Thymus (tissue), 11 donors: ENCODE measurements at regions not wholly inside any gene's neighbourhood (a gene's known extent, or its start where the extent isn't known, plus 50 kb on each side); places are given as distances from the start of the nearest gene placed in this dataset.

Experiments used
- DNase-seq, 9 donors: peaks; one replicate each; pipeline ENCODE4 v3.0.0-alpha.2; 2013; ENCODE audit warnings: low spot score in 9 of 9, low read depth in 6 of 9, missing footprints in 1 of 9
- H3K27ac ChIP-seq, 2 donors: one replicate each; pipeline ENCODE4 v1.5.1; 2013; ENCODE audit warnings: control low read depth in 1 of 2, low read depth in 1 of 2, low read length in 1 of 2, mild to moderate bottlenecking in 1 of 2, moderate library complexity in 1 of 2
- H3K27me3 ChIP-seq, 2 donors: one replicate each; pipeline ENCODE4 v1.5.1; 2013; ENCODE audit warnings: low read length in 1 of 2; ENCODE audit not compliant: control insufficient read depth in 2 of 2, insufficient read depth in 1 of 2
- H3K36me3 ChIP-seq, 2 donors: one replicate each; pipeline ENCODE4 v1.5.1; 2013; ENCODE audit warnings: low read length in 1 of 2, mild to moderate bottlenecking in 1 of 2, moderate library complexity in 1 of 2; ENCODE audit not compliant: control insufficient read depth in 2 of 2, insufficient read depth in 2 of 2
- H3K4me1 ChIP-seq, 2 donors: one replicate each; pipeline ENCODE4 v1.5.1; 2013; ENCODE audit warnings: low read length in 2 of 2; ENCODE audit not compliant: control insufficient read depth in 2 of 2, insufficient read depth in 2 of 2
- H3K4me3 ChIP-seq, 2 donors: one replicate each; pipeline ENCODE4 v1.5.1; 2013; ENCODE audit warnings: low read length in 2 of 2, control low read depth in 1 of 2, mild to moderate bottlenecking in 1 of 2
- H3K9me3 ChIP-seq, 2 donors: one replicate each; pipeline ENCODE4 v1.5.1; 2013; ENCODE audit warnings: low read length in 1 of 2, mild to moderate bottlenecking in 1 of 2; ENCODE audit not compliant: control insufficient read depth in 2 of 2, insufficient read depth in 1 of 2
- WGBS: extraction: QIAGEN DNeasy Blood & Tissue Kit; methylation state at CpG from one replicate; pipeline ENCODE4 v1.1.7; 2013; 5-methylcytosine and 5-hydroxymethylcytosine counted together
- donor health status: healthy.

DNA sequence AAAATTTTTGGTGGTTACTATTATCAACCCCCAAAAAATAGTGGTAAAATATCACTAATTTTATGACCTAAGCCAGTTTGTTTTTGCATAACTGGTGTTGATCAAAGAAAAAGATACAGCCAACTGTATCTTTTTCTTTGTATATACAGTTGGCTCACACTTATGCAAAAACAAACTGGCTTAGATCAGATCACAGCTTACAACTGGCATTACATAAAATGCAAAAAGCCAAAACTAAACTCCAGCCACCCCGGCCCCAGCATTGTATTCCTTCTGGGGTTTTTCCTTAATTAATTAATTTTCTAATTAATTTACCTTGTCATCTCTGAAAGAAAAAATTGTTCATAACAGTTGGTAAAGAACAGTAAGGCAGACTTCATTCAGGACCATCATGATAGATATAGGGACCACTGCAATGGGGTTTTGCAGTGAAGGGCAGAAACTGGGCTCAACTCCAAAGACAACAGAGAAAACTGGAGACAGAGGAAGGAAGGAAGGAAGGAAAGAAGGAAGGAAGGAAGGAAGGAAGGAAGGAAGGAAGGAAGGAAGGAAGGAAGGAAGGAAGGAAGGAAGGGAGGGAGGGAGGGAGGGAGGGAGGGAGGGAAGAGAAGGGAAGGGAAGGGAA, 202.1 kb downstream of the HNRNPD start:
- H3K9me3 ChIP-seq = peaks cover 0 to 7% of the 10 kb centered on the region in 2 donors
- no peaks in the 10 kb centered on the region for H3K36me3 ChIP-seq
- H3K27ac ChIP-seq = no peak overlapping the region
- no peaks in the 10 kb centered on the region for H3K27me3 ChIP-seq
- no peak for DNase-seq
- WGBS = 96% methylated on average over 1 of the region's 1 CpG
- no peak overlapping the region for H3K4me3 ChIP-seq
- H3K4me1 ChIP-seq = no peaks in the 10 kb centered on the region

DNA sequence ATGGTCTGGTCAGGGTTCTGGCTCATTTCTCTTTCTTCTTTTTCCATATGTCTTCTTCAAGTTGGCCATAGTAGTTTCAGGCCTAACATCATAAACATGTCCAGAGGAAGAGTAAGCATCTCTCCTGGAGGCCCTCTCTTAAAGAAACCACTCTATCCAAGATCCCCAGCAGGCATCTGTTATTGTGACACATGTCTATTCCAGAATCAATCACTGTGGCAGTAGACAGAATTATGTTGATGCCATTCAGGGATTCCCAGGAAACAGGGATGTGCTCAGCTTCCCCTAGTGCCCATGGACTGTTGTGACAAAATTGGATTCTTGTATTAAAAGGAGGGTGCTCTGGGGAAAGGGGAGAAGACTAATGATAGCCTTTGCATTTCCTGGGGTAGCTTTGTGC, 224.0 kb downstream of the HNRNPD start:
- Histone ChIP-seq H3K4me1 (no peaks in the 10 kb centered on the region), H3K36me3 (no peaks in the 10 kb centered on the region), H3K27me3 (no peaks in the 10 kb centered on the region), H3K9me3 (no peaks in the 10 kb centered on the region), H3K27ac (no peak overlapping the region), H3K4me3 (no peak overlapping the region)
- no peak for DNase-seq

DNA sequence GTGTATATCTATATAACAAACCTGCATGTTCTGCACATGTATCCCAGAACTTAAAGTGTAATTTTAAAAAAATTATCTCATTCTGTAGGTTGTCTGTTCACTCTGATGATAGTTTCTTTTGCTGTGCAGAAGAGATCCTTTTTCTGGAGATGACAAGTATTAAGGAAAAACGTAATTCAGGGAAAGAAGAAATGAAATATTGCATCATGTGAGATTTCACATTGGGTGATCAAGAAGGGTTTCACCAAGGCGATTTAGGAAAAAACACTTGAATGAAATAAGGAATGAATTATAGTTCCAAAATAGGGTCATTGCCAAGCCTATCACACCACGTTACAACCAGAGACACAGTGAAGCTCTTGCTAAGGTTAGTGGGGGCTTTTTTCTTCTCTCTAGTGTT, 227.9 kb downstream of the HNRNPD start:
- WGBS = 91% methylated on average over 3 of the region's 3 CpGs
- Histone ChIP-seq H3K4me3 (no peak overlapping the region), H3K9me3 (no peaks in the 10 kb centered on the region), H3K27me3 (no peaks in the 10 kb centered on the region), H3K4me1 (no peaks in the 10 kb centered on the region), H3K36me3 (no peaks in the 10 kb centered on the region), H3K27ac (no peak overlapping the region)
- no peak for DNase-seq

GRCh38 chr4:82140422-82140821, 233.4 kb downstream of the HNRNPD start:
- Histone ChIP-seq H3K4me3 (no peak overlapping the region), H3K36me3 (no peaks in the 10 kb centered on the region), H3K27me3 (no peaks in the 10 kb centered on the region), H3K27ac (no peak overlapping the region), H3K9me3 (no peaks in the 10 kb centered on the region), H3K4me1 (no peaks in the 10 kb centered on the region)
- 91% methylated on average over 1 of the region's 2 CpGs for WGBS
- no peak for DNase-seq

DNA sequence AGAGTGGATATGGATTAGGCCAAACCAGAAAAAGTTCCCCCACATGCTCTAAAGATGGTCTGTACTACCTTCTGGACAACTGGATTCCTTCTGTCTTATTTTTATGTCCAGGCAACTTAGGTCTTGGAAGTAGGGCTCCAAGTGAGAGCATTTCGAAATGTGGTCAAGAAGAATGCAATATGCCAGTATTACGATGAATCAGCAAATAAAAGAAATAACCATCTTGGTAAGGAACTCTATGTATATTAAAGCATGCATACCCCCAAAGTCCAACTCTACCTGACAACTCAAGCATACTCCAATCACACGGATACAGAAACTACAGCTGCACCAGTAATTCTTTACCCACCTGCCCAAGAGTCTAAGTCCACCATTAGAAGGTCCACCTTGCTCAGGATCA, 234.5 kb downstream of the HNRNPD start:
- no peak overlapping the region for H3K4me3 ChIP-seq
- no peaks in the 10 kb centered on the region for H3K27me3 ChIP-seq
- no peaks in the 10 kb centered on the region for H3K9me3 ChIP-seq
- WGBS = 96% methylated on average over 3 of the region's 3 CpGs
- H3K4me1 ChIP-seq = no peaks in the 10 kb centered on the region
- no peak for DNase-seq
- no peak overlapping the region for H3K27ac ChIP-seq
- no peaks in the 10 kb centered on the region for H3K36me3 ChIP-seq

DNA sequence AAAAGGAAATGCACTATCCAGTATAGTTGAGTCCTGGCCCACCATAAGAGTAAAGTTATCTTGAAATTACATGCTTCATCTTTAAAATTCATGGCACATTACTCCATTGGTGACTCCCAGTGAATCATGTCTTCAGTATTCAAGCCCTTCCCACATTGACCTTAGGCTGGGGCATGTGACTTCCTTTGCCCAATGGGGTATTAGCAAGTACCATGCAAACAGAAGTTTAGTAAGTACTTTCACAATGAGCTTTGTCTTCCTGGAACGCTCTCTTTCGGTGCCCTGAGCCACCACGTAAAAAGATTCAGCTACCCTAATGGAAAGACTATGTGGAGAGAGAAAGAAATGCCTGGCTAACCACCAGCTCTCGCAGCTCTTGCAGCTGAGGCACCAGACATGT, 235.4 kb downstream of the HNRNPD start:
- Histone ChIP-seq H3K27me3 (no peaks in the 10 kb centered on the region), H3K4me1 (no peaks in the 10 kb centered on the region), H3K4me3 (no peak overlapping the region), H3K27ac (no peak overlapping the region), H3K9me3 (no peaks in the 10 kb centered on the region), H3K36me3 (no peaks in the 10 kb centered on the region)
- 73% methylated on average over 4 of the region's 4 CpGs for WGBS
- no peak for DNase-seq

DNA sequence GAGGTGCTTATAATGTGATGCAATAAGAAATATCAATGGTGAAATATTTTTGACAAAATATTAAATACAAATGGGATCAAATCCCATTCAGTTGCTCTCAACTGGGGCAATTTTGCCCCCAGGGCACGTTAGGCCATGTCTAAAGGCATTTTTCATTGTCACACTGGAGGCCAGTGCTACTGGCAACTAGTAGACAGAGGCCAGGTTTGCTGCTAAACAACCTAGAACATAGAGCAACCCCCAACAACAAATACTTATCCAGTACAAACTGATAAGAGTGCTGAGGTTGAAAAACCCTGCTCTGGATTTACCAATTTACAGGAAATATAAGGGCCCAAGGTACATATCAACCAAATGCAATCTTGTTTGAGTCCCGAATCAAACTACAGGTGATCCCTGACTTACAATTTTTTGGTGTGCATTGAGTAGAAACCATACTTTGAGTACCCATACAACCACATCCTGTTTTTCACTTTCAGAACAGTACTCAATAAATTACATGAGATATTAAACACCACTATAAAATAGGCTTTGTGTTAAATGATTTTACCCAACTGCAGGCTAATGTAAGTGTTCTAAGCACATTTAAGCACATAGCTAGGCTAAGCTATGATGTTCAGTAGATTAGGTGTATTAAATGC, 237.5 kb downstream of the HNRNPD start:
- 60% methylated on average over 2 of the region's 2 CpGs for WGBS
- no peaks in the 10 kb centered on the region for H3K36me3 ChIP-seq
- no peaks in the 10 kb centered on the region for H3K4me1 ChIP-seq
- H3K9me3 ChIP-seq = no peaks in the 10 kb centered on the region
- peak in 1 of 9 donors; percentile 7 for DNase-seq
- H3K4me3 ChIP-seq = no peak overlapping the region
- H3K27me3 ChIP-seq = no peaks in the 10 kb centered on the region
- H3K27ac ChIP-seq = no peak overlapping the region

DNA sequence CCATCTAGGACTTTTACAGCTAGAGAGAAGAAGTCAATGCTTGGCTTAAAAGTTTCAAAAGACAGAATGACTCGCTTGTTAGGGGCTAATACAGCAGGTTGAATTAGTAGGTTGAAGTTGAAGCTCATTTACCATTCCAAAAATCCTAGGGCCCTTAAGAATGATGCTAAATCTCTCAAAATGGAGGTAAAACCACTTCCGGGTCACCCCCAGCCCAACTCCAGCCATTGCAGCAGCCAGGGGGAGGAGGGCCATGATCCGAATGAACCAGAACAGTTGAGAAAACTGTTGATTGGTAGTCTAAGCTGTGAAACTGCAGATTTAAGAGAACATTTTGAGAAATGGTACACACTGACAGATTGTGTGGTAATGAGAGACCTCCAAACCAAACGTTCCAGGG, 245.4 kb downstream of the HNRNPD start:
- no peaks in the 10 kb centered on the region for H3K36me3 ChIP-seq
- no peaks in the 10 kb centered on the region for H3K9me3 ChIP-seq
- no peak overlapping the region for H3K4me3 ChIP-seq
- H3K4me1 ChIP-seq = no peaks in the 10 kb centered on the region
- WGBS = 98% methylated on average over 4 of the region's 4 CpGs
- DNase-seq = no peak
- H3K27ac ChIP-seq = no peak overlapping the region
- no peaks in the 10 kb centered on the region for H3K27me3 ChIP-seq

GRCh38 chr4:82126512-82127040, 247.2 kb downstream of the HNRNPD start:
- no peak overlapping the region for H3K27ac ChIP-seq
- H3K4me3 ChIP-seq = no peak overlapping the region
- 90% methylated on average over 5 of the region's 5 CpGs for WGBS
- no peaks in the 10 kb centered on the region for H3K4me1 ChIP-seq
- no peaks in the 10 kb centered on the region for H3K27me3 ChIP-seq
- no peaks in the 10 kb centered on the region for H3K9me3 ChIP-seq
- H3K36me3 ChIP-seq = no peaks in the 10 kb centered on the region
- DNase-seq = no peak
